ENCODE measurements at regions not wholly inside any gene's neighbourhood (a gene's known extent, or its start where the extent isn't known, plus 50 kb on each side); places are given as distances from the start of the nearest gene placed in this dataset.

- TF ChIP-seq RAD21 (IDR thresholded peaks at IDR 0.05; ENCODE audit: low read length), result no peak
- TF ChIP-seq, protein P1, sequence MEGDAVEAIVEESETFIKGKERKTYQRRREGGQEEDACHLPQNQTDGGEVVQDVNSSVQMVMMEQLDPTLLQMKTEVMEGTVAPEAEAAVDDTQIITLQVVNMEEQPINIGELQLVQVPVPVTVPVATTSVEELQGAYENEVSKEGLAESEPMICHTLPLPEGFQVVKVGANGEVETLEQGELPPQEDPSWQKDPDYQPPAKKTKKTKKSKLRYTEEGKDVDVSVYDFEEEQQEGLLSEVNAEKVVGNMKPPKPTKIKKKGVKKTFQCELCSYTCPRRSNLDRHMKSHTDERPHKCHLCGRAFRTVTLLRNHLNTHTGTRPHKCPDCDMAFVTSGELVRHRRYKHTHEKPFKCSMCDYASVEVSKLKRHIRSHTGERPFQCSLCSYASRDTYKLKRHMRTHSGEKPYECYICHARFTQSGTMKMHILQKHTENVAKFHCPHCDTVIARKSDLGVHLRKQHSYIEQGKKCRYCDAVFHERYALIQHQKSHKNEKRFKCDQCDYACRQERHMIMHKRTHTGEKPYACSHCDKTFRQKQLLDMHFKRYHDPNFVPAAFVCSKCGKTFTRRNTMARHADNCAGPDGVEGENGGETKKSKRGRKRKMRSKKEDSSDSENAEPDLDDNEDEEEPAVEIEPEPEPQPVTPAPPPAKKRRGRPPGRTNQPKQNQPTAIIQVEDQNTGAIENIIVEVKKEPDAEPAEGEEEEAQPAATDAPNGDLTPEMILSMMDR (IDR thresholded peaks at IDR 0.05), result no peak
- TF ChIP-seq EP300 (IDR thresholded peaks at IDR 0.05; ENCODE audit: borderline replicate concordance in 1 of 2, low read depth in 1 of 2, low read length in 1 of 2), result no peak
- TF ChIP-seq MAX (IDR thresholded peaks at IDR 0.05; ENCODE audit: low read depth), result no peak
- no peak for TF ChIP-seq MEF2A (IDR thresholded peaks at IDR 0.05; ENCODE audit: borderline replicate concordance, low read depth)
- TF ChIP-seq RCOR1 (IDR thresholded peaks at IDR 0.05; ENCODE audit: low read length), result no peak
Measured at GRCh38 chr6:14659841-14660240, 542.3 kb downstream of the CD83 start.

Measured in SK-N-SH (cell line).